PFSK-1 (cell line): ENCODE measurements at regions not wholly inside any gene's neighbourhood (a gene's known extent, or its start where the extent isn't known, plus 50 kb on each side); places are given as distances from the start of the nearest gene placed in this dataset.

Experiments used
- FOXP2 ChIP-seq: optimal IDR thresholded peaks from 2 replicates; pipeline ENCODE3; 2011; ENCODE audit warnings: borderline replicate concordance, control low read depth, inconsistent platforms; ENCODE audit not compliant: insufficient read depth; ENCODE audit errors: extremely low read length, extremely low read depth
- POLR2AphosphoS5 ChIP-seq: IDR thresholded peaks from 2 replicates; pipeline ENCODE4 v1.6.1; 2012; ENCODE audit warnings: low read depth, mild to moderate bottlenecking, control low read depth, low read length, moderate library complexity
- SIN3A ChIP-seq: IDR thresholded peaks from 2 replicates; pipeline ENCODE4 v1.6.1; 2012; ENCODE audit warnings: mild to moderate bottlenecking, low read length, moderate library complexity, borderline replicate concordance; ENCODE audit not compliant: insufficient read depth
- TAF1 ChIP-seq: IDR thresholded peaks from 2 replicates; pipeline ENCODE4 v1.6.1; 2012; ENCODE audit warnings: low read length, control low read depth, borderline replicate concordance; ENCODE audit not compliant: insufficient read depth
- TF ChIP-seq, protein P1 (sequence below), 2 experiments: IDR thresholded peaks; 2 replicates each; pipeline versions ENCODE4 v1.6.1 to v1.8.0; 2011 to 2012; ENCODE audit warnings: low read depth in 2 of 2, low read length in 2 of 2, control low read depth in 1 of 2, inconsistent platforms in 1 of 2, mild to moderate bottlenecking in 1 of 2, moderate library complexity in 1 of 2; ENCODE audit not compliant: insufficient read depth in 1 of 2

DNA sequence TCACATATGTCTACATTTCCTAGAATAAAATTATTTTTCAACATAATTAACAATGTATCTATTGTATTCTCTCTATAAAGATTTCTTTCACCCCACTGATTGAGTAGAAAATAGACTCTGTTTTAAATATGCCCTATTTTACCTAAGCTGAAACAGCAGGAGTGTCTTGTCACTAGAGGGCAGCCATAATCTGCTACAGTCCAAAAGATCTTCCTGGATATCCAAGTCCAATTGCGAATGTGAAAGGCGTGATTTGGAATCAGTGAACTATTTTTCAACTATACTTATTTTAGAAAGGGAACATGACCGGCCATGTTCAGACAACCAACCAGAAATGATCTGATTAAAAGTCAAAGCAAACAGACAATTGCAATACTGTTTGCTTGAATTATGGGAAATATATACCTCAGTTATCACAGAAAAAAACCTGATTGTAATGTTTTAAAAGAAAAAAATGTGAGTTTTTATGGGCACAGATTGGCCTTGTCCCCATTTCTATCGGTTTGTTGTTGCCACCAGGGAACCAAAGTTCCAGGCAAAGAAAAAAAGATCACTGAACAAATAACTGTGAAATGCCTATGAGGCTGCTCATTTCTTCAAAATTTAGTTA is 1211.0 kb upstream of the ADGRL4 start:
- TF ChIP-seq POLR2AphosphoS5 (no peak), SIN3A (no peak), FOXP2 (no peak), TAF1 (no peak)
- TF ChIP-seq, protein P1, sequence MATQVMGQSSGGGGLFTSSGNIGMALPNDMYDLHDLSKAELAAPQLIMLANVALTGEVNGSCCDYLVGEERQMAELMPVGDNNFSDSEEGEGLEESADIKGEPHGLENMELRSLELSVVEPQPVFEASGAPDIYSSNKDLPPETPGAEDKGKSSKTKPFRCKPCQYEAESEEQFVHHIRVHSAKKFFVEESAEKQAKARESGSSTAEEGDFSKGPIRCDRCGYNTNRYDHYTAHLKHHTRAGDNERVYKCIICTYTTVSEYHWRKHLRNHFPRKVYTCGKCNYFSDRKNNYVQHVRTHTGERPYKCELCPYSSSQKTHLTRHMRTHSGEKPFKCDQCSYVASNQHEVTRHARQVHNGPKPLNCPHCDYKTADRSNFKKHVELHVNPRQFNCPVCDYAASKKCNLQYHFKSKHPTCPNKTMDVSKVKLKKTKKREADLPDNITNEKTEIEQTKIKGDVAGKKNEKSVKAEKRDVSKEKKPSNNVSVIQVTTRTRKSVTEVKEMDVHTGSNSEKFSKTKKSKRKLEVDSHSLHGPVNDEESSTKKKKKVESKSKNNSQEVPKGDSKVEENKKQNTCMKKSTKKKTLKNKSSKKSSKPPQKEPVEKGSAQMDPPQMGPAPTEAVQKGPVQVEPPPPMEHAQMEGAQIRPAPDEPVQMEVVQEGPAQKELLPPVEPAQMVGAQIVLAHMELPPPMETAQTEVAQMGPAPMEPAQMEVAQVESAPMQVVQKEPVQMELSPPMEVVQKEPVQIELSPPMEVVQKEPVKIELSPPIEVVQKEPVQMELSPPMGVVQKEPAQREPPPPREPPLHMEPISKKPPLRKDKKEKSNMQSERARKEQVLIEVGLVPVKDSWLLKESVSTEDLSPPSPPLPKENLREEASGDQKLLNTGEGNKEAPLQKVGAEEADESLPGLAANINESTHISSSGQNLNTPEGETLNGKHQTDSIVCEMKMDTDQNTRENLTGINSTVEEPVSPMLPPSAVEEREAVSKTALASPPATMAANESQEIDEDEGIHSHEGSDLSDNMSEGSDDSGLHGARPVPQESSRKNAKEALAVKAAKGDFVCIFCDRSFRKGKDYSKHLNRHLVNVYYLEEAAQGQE (IDR thresholded peaks at IDR 0.05; ENCODE audit: insufficient read depth in 1 of 2, low read depth in 2 of 2, low read length in 2 of 2) = no peak

DNA sequence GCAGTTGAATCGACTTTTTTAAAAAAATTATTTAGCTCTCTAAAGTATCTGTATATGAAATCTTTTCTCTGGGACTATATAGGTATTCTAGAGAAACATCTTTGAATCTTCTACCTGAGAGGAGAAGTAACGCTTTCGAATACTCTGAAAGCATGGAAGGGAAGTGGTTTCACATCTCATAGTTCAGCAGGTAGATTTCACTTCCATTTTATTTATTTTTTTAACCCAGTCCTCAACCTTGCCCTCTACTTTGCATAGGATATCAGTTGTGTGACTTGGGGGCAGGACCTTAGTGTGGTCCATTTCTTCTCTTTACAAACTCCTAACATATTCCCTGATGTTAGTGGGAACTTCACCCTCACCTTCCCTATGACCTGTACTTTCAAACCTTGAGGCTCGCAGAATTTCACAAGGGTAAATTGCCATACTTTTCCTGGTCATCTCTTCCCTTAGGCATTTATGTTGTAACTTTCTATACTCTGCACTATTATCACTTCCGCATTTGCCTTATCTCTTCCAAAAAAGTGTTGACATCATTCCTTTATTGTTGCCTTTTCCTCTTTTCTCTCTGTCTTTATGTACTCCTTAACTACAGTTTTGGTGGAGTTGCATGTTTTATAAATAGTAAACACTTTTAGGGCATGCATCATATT is 1208.5 kb upstream of the ADGRL4 start:
- no peak for TF ChIP-seq TAF1
- TF ChIP-seq, protein P1 (IDR thresholded peaks at IDR 0.05; ENCODE audit: insufficient read depth in 1 of 2, low read depth in 2 of 2, low read length in 2 of 2) = no peak
- TF ChIP-seq FOXP2 = no peak
- TF ChIP-seq SIN3A = no peak
- no peak for TF ChIP-seq POLR2AphosphoS5

DNA sequence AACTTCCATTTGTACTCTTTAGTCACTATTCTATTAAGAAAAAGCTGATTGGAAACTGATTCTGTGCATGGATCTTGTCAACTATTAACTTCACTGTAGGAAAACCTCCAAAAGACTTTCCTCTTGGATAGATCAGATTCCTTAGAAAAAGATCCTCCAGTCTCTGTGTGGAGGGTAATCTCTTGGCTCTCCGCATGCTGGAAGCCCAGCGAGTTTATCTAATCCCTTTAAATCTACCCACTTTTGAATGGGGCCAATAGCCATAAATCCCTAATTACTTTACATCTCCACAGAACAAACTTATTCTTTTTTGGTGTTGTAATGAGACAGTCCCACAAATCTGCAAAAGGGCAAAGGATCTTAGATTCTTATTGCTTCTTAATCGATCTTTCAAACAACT is 1206.4 kb upstream of the ADGRL4 start:
- TF ChIP-seq, protein P1 (IDR thresholded peaks at IDR 0.05; ENCODE audit: insufficient read depth in 1 of 2, low read depth in 2 of 2, low read length in 2 of 2) = no peak
- no peak for TF ChIP-seq SIN3A
- no peak for TF ChIP-seq POLR2AphosphoS5
- TF ChIP-seq FOXP2 = no peak
- no peak for TF ChIP-seq TAF1

DNA sequence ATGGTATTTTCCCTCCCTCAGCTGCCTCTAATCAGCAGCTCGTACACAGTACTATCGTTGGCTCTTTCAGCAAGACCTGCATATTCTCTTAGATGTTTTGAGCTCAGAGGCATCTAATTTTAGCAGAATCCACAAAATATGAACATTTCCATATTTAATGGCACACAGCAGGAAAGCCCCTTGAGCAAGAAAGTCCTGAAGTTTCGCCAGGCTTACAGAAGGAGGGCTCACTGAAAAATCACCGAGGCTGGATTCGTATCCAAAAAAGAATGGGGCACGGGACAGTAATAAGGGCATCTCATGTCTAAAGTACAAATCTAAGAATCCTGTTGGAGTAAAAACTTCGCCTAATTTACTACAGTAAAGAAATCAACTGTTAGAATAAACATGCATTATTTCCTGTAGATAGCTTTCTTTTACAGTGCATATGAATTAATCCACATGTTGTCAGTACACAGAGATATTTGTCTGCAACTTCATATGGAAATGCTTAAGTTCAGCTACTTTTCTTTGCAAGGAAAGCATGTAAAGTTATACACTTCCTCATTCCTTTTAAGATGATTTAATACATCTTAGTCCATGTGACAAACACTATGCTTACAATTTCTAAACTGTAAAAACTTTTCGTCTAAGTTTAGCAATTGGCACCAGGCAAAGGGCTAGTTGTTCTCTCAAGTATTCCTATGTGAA is 1205.3 kb upstream of the ADGRL4 start:
- no peak for TF ChIP-seq TAF1
- TF ChIP-seq FOXP2 = no peak
- no peak for TF ChIP-seq SIN3A
- TF ChIP-seq, protein P1 (IDR thresholded peaks at IDR 0.05; ENCODE audit: insufficient read depth in 1 of 2, low read depth in 2 of 2, low read length in 2 of 2) = no peak
- TF ChIP-seq POLR2AphosphoS5 = no peak
